Esophagus mucosa (tissue), 1 donor: ENCODE measurements at regions not wholly inside any gene's neighbourhood (a gene's known extent, or its start where the extent isn't known, plus 50 kb on each side); places are given as distances from the start of the nearest gene placed in this dataset.

Experiments
- ATAC-seq: fragments of 200-7000 bp; cut with Tn5 transposase; one replicate; pipeline ENCODE4 v1.9.1; 2020
- donor health status: DM: yes; HTN: yes; CAD: no.

DNA sequence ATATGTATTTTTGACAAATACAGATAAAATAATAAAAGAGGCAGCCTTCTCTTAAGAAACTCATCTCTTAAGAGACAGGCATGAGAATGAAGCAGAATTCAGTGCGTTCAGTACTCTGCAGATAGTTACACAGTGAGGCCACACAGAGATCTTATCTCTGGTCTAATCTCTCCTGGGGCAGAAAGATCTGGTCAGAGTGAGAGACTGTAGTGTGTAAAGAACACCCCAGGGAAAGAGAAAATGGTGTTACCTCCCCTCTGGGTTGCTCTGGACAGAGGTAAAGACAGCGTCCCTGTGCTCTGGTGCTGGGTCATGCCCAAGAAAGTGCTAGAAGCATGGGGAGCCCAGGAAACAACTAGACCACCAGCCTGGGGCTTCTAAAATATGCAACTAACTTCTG, 216.3 kb downstream of the SIPA1L2 start:
- ATAC-seq = no peak

GRCh38 chr1:232409584-232409983, 220.3 kb downstream of the SIPA1L2 start:
- ATAC-seq = no peak

GRCh38 chr1:232407120-232407519, 222.8 kb downstream of the SIPA1L2 start:
- no peak for ATAC-seq

DNA sequence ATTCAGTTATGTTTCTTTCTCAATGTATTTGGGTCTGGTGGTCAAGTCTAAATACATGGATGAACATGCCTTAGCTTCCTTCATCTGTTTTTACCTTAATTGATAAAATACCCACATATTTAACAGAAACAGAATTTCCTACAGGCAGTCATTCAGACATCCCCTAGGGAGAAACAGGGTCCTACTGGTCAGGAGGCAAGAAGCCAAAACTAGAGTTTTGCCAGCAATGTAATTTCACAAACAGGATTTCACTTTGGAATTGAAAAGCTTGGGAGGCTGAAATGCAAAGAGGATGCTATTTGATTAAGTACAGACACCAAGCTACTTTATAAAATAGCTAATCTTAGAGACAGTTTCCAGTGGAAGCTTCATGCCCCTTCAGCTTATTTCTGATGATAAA, 224.2 kb downstream of the SIPA1L2 start:
- ATAC-seq = no peak

DNA sequence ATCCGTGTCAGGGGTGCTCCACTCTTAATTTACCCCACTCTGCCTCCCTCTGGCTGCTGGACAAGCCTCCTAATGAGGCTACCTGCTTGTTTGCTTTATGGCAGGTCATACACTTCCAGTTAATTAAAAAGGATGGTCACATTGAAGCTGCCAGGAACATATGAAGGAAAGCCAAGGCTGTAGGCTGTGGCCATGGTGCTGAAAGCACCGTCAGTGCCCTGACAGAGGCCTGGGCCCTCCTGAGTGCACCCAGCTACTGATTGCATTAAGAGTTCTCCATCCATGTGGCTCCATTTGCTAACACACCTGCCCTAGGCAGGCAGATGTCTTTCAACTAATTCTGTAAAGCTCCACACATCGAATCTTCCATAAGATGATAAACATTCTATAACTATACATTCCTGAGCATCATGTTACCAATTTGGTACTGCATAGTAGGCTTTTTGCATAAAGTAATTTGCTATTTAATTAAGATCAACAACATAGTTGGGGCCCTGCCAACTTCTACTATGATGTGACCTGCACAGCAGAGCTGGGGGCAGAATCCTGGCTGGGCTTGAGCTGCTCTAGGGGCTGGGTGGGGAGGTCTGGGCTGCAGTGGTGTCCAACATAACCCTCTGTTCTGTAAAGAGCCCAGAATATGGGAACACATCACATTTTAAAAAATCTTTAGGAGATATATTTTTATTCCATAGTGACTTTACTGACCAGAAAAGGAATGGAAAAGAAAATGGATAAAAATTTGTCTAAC, 224.8 kb downstream of the SIPA1L2 start:
- no peak for ATAC-seq

DNA sequence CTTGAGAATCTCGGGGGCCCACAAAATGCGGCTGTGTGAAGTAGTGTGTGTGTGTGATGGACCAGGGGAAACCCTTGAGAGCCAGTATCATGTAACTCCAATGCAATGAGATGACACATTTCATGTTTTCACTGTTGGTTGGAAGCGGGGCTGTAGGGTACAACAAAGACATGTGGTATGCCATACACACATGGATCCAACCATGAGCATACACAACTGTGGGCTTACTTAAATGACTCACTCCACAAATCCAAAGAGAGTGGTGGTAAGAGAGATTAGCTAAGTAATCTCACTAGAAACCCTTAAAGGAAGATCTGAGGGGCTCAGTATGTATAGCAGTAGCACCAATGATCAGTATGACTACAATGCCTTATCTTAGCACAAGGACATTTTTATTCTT, 225.7 kb downstream of the SIPA1L2 start:
- no peak for ATAC-seq

DNA sequence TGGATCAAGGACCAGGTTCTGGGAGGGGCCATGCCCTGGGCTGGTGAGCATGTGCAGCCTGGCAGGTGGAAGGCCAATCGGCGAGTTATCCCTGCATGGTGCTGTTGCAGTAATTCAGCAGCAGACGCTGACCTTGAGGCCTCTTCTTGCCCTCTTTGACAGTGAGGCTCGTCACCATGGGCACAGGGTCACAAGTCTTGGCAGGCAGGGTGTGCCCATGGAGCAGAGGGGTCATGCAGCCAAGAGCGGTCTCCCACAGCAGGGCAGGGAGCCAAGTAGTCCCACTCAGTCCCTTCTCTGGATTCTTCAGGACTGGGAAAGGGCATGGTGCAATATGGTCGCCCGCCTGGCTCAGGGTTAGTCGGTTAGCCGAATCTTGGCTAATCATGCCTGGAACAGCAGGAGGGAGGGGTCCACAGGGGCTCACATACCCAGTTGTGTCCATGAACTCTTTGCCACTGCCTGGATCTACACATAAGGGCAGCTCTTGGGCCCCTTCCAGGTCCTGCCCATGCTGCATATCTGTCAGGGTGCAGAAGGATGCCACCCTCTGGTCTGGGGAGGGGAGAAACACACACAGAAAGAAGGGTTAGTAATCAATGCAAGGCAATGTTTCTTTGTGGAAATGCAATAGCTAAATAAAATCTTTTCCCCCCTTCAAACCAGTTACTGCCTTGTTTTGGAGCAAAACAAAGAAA, 226.8 kb downstream of the SIPA1L2 start:
- no peak for ATAC-seq

- ATAC-seq = no peak
These were observed 231.1 kb downstream of the SIPA1L2 start for GRCh38 chr1:232398823-232399222.

GRCh38 chr1:232393444-232394146, 236.3 kb downstream of the SIPA1L2 start:
- no peak for ATAC-seq

DNA sequence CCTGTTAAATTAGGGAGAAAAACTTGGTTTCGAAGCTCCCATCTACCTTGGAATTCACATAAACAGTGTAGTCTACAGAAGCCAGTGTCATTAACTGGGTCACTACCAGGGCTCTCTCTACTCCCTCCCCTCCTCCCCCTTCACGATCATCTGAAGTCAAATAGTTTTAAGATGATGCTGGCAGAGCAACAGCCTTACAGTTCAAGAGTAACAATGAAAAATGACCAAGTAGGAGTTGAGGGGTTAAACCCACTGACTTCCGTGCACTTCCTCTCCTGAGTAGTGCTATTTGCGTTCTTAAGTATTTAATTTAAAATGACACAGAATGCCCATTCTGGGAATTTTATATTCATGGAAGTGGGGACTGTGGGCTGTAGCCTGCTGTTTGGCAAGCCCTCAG, 236.9 kb downstream of the SIPA1L2 start:
- no peak for ATAC-seq

GRCh38 chr1:232390590-232390989, 239.3 kb downstream of the SIPA1L2 start:
- no peak for ATAC-seq

GRCh38 chr1:232389744-232390143, 240.2 kb downstream of the SIPA1L2 start:
- no peak for ATAC-seq

- ATAC-seq = no peak
These were observed 241.6 kb downstream of the SIPA1L2 start for GRCh38 chr1:232388363-232388762.

- no peak for ATAC-seq
These were observed 243.0 kb downstream of the SIPA1L2 start for GRCh38 chr1:232386721-232387510.

- no peak for ATAC-seq
These were observed 243.6 kb downstream of the SIPA1L2 start for GRCh38 chr1:232386294-232386693.

GRCh38 chr1:232385221-232385620, 244.7 kb downstream of the SIPA1L2 start:
- peak; percentile 76 for ATAC-seq

GRCh38 chr1:232384171-232384883, 245.6 kb downstream of the SIPA1L2 start:
- peak; percentile 2 for ATAC-seq

GRCh38 chr1:232383455-232384123, 246.3 kb downstream of the SIPA1L2 start:
- ATAC-seq = peak; percentile 90

GRCh38 chr1:232382671-232383070, 247.3 kb downstream of the SIPA1L2 start:
- no peak for ATAC-seq

GRCh38 chr1:232381394-232382100, 248.4 kb downstream of the SIPA1L2 start:
- ATAC-seq = no peak

GRCh38 chr1:232380596-232380995, 249.3 kb downstream of the SIPA1L2 start:
- ATAC-seq = no peak
